ENCODE measurements at regions not wholly inside any gene's neighbourhood (a gene's known extent, or its start where the extent isn't known, plus 50 kb on each side); places are given as distances from the start of the nearest gene placed in this dataset.
"Not testable (repeated sequence)": the region's sequence is repeated elsewhere in the genome, so short reads cannot be mapped to it uniquely, and the experiment has no call there.

DNA sequence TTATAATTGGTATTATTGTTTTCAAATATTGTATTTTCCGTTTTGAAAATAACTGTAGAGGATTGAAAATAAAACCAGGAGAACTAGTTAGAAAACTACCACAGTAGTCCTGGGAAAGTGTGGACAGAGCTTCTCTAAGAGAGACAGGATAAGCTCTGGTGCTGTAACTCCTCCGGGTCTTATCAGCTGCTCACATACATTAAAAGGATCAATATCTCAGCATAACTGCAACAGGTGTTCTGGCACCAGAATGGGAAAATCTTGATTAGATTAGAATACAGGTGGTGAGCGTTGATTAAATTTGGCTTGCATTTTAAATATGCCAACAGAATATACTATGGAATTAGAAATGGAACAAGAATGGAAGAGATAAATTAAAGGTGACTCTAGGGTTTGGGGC is 1138.9 kb upstream of the ADGRB3 start:
- WGBS, 2 donors = 14 to 25% methylated on average over 3 of the region's 3 CpGs
- no peaks in the 10 kb centered on the region for H3K4me1 ChIP-seq
- H3K9me3 ChIP-seq = no peaks in the 10 kb centered on the region
- TF ChIP-seq, protein P1, sequence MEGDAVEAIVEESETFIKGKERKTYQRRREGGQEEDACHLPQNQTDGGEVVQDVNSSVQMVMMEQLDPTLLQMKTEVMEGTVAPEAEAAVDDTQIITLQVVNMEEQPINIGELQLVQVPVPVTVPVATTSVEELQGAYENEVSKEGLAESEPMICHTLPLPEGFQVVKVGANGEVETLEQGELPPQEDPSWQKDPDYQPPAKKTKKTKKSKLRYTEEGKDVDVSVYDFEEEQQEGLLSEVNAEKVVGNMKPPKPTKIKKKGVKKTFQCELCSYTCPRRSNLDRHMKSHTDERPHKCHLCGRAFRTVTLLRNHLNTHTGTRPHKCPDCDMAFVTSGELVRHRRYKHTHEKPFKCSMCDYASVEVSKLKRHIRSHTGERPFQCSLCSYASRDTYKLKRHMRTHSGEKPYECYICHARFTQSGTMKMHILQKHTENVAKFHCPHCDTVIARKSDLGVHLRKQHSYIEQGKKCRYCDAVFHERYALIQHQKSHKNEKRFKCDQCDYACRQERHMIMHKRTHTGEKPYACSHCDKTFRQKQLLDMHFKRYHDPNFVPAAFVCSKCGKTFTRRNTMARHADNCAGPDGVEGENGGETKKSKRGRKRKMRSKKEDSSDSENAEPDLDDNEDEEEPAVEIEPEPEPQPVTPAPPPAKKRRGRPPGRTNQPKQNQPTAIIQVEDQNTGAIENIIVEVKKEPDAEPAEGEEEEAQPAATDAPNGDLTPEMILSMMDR (IDR thresholded peaks at IDR 0.05) = no peak
- no peaks in the 10 kb centered on the region for H3K36me3 ChIP-seq
- H3K4me3 ChIP-seq = no peak overlapping the region
- ATAC-seq (no peak), FAIRE-seq (no peak), DNase-seq (no peak)
- no peak overlapping the region for H3K27ac ChIP-seq
- intact Hi-C loops (cut with DNase I) = no loop called here
- no peaks in the 10 kb centered on the region for H3K27me3 ChIP-seq

DNA sequence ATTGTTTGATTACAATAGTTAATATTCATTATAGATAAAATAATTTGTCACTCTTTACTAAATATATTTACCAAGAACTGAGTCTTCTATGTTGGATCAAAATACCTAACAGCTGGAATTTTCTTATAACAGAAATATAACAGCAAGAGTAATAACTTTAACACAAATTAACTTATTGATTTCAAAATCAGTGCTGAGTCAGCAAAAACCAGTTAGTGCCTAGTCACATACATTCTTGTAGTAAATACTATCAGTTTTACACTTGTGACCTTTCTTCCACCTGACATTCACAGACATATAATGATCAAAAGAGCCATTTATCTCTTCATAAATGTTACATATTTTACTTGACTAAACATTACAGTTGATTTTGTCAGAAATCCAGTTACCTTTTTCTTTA is 1141.4 kb upstream of the ADGRB3 start:
- no peak for ATAC-seq

DNA sequence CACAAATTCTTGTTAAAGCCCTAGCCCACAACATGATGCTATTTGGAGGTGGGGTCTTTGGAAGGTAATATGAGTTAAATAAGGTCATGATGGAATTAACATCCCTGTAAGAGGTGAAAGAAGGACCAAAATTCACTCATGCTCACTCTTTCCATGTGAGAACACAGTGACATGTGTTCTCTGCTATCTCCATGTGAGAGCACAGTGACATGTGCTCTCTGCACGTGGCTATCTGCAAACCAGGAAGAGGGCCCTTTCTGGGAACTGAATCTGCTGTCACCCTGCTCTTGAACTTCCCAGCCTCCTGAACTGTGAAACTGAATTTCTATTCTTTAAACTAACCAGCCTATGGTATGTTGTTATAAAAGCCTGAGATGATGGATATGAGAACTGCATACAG is 1159.4 kb upstream of the ADGRB3 start:
- FAIRE-seq (no peak), ATAC-seq (no peak), DNase-seq (no peak)
- H3K4me1 ChIP-seq = no peaks in the 10 kb centered on the region
- H3K4me3 ChIP-seq = no peak overlapping the region
- no peak overlapping the region for H3K27ac ChIP-seq
- H3K36me3 ChIP-seq = no peaks in the 10 kb centered on the region
- no peaks in the 10 kb centered on the region for H3K27me3 ChIP-seq
- WGBS, 2 donors = 15 to 43% methylated on average over 1 of the region's 1 CpG
- H3K9me3 ChIP-seq = no peaks in the 10 kb centered on the region
- TF ChIP-seq, protein P1 (IDR thresholded peaks at IDR 0.05) = no peak
- intact Hi-C loops (cut with DNase I) = no loop called here

More for the DNA sequence above, 1141.4 kb upstream of the ADGRB3 start:
- intact Hi-C loops (cut with DNase I) = no loop called here
- DNase-seq = no peak
- H3K4me3 ChIP-seq = no peak overlapping the region
- no peak for FAIRE-seq
- H3K27ac ChIP-seq = no peak overlapping the region
- no peaks in the 10 kb centered on the region for H3K4me1 ChIP-seq
- TF ChIP-seq, protein P1 (IDR thresholded peaks at IDR 0.05) = no peak
- no peaks in the 10 kb centered on the region for H3K9me3 ChIP-seq
- no peaks in the 10 kb centered on the region for H3K36me3 ChIP-seq
- H3K27me3 ChIP-seq = no peaks in the 10 kb centered on the region

DNA sequence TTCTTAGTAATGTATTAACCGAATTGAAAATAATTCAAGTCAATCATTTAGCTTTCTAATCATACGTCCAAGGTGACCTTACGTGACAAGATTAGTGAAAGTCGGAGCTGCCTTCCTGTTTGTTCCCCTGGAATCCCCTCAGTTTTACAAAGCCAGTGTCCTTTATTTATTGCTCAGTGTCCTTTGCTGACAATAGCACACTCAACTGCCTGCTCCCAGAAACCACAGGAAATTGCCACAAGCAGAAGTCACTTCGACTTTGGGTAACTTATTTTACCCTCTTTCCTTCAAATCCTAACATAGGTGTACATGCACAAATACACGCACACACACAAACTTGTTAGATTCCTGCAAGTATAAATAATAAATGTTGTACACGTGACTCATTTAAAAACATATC is 1167.7 kb upstream of the ADGRB3 start:
- Histone ChIP-seq H3K9me3 (no peaks in the 10 kb centered on the region), H3K4me1 (no peaks in the 10 kb centered on the region), H3K4me3 (no peak overlapping the region), H3K36me3 (no peaks in the 10 kb centered on the region), H3K27me3 (no peaks in the 10 kb centered on the region), H3K27ac (no peak overlapping the region)
- 43 to 53% methylated on average over 7 of the region's 7 CpGs for WGBS, 2 donors
- ATAC-seq = no peak
- no peak for DNase-seq
- intact Hi-C loops (cut with DNase I) = no loop called here
- no peak for FAIRE-seq
- TF ChIP-seq, protein P1 (IDR thresholded peaks at IDR 0.05) = no peak

DNA sequence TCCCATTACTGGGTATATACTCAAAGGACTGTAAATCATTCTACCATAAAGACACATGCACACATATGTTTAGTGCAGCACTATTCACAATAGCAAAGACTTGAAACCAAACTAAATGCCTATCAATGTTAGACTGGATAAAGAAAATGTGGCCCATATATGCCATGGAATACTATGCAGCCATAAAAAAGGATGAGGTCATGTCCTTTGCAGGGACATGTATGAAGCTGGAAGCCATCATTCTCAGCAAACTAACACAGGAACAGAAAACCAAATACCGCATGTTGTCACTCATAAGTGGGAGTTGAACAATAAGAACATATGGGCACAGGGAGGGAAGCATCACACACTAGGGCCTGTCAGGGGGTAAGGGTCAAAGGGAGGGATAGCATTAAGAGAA is 1172.4 kb upstream of the ADGRB3 start:
- H3K27me3 ChIP-seq; DNase-seq; H3K4me1 ChIP-seq; H3K36me3 ChIP-seq; FAIRE-seq; H3K27ac ChIP-seq; ATAC-seq; intact Hi-C loops (cut with DNase I); H3K4me3 ChIP-seq; H3K9me3 ChIP-seq: not testable (repeated sequence)
- WGBS, 2 donors = 92 to 100% methylated on average over 1 of the region's 1 CpG

DNA sequence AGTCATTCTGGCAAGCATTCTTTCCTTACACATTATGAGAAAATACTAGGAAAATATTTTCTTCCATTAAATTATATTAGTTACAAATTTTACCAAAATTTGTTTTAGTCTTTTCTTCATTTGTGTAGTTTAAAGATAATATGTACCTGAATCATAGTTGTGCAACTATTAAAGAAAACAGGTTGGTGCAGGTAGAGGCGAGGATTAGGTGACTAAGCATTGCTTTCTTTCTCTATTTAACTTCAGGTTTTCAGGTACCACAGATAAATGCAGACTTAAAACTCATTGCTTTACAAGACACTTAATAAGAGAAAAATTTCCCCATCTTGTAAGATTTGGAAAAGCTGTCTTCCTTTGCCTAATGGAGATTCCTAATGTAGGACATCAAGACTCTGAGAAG is 1175.5 kb upstream of the ADGRB3 start:
- intact Hi-C loops (cut with DNase I) = no loop called here
- ATAC-seq = no peak
- WGBS, 2 donors = 60 to 64% methylated on average over 1 of the region's 1 CpG

More for the DNA sequence above, 1175.5 kb upstream of the ADGRB3 start:
- H3K36me3 ChIP-seq = no peaks in the 10 kb centered on the region
- no peak overlapping the region for H3K27ac ChIP-seq
- peaks cover 0 to 5% (median 0%) of the 10 kb centered on the region in 4 donors for H3K9me3 ChIP-seq
- FAIRE-seq (no peak), DNase-seq (no peak)
- H3K4me3 ChIP-seq = no peak overlapping the region
- TF ChIP-seq, protein P1 (IDR thresholded peaks at IDR 0.05) = no peak
- no peaks in the 10 kb centered on the region for H3K27me3 ChIP-seq
- no peaks in the 10 kb centered on the region for H3K4me1 ChIP-seq

All from pancreas (tissue), 10 donors.